ENCODE measurements at regions not wholly inside any gene's neighbourhood (a gene's known extent, or its start where the extent isn't known, plus 50 kb on each side); places are given as distances from the start of the nearest gene placed in this dataset.

GRCh38 chr5:67487862-67488261, 291.3 kb upstream of the CD180 start:
- no peak for DNase-seq (ENCODE audit: low spot score)

GRCh38 chr5:67483453-67484030, 286.9 kb upstream of the CD180 start:
- no peak for DNase-seq (ENCODE audit: low spot score)

GRCh38 chr5:67481362-67481761, 284.8 kb upstream of the CD180 start:
- no peak for DNase-seq (ENCODE audit: low spot score)

GRCh38 chr5:67478337-67478736, 281.7 kb upstream of the CD180 start:
- no peak for DNase-seq (ENCODE audit: low spot score)

GRCh38 chr5:67476995-67477394, 280.4 kb upstream of the CD180 start:
- no peak for DNase-seq (ENCODE audit: low spot score)

- no peak for DNase-seq (ENCODE audit: low spot score)
Observed at GRCh38 chr5:67476531-67476930, 279.9 kb upstream of the CD180 start.

GRCh38 chr5:67475489-67475888, 278.9 kb upstream of the CD180 start:
- no peak for DNase-seq (ENCODE audit: low spot score)

GRCh38 chr5:67474597-67475238, 278.1 kb upstream of the CD180 start:
- no peak for DNase-seq (ENCODE audit: low spot score)

GRCh38 chr5:67467110-67467509, 270.5 kb upstream of the CD180 start:
- DNase-seq (ENCODE audit: low spot score): no peak

- no peak for DNase-seq (ENCODE audit: low spot score)
Observed at GRCh38 chr5:67465537-67466207, 269.1 kb upstream of the CD180 start.

GRCh38 chr5:67462147-67462546, 265.5 kb upstream of the CD180 start:
- DNase-seq (ENCODE audit: low spot score): no peak

- no peak for DNase-seq (ENCODE audit: low spot score)
Observed at GRCh38 chr5:67459253-67459652, 262.7 kb upstream of the CD180 start.

- no peak for DNase-seq (ENCODE audit: low spot score)
Observed at GRCh38 chr5:67455970-67456369, 259.4 kb upstream of the CD180 start.

GRCh38 chr5:67454957-67455561, 258.5 kb upstream of the CD180 start:
- DNase-seq (ENCODE audit: low spot score): no peak

- no peak for DNase-seq (ENCODE audit: low spot score)
Observed at GRCh38 chr5:67453111-67453905, 256.7 kb upstream of the CD180 start.

- DNase-seq (ENCODE audit: low spot score): no peak
Observed at GRCh38 chr5:67451640-67452279, 255.2 kb upstream of the CD180 start.

- no peak for DNase-seq (ENCODE audit: low spot score)
Observed at GRCh38 chr5:67447732-67448131, 251.1 kb upstream of the CD180 start.

- no peak for DNase-seq (ENCODE audit: low spot score)
Observed at GRCh38 chr5:67437905-67438845, 241.6 kb upstream of the CD180 start.

- DNase-seq (ENCODE audit: low spot score): no peak
Observed at GRCh38 chr5:67435032-67435431, 238.4 kb upstream of the CD180 start.

- DNase-seq (ENCODE audit: low spot score): no peak
Observed at GRCh38 chr5:67434466-67434865, 237.9 kb upstream of the CD180 start.
